ENCODE measurements at regions not wholly inside any gene's neighbourhood (a gene's known extent, or its start where the extent isn't known, plus 50 kb on each side); places are given as distances from the start of the nearest gene placed in this dataset.

DNA sequence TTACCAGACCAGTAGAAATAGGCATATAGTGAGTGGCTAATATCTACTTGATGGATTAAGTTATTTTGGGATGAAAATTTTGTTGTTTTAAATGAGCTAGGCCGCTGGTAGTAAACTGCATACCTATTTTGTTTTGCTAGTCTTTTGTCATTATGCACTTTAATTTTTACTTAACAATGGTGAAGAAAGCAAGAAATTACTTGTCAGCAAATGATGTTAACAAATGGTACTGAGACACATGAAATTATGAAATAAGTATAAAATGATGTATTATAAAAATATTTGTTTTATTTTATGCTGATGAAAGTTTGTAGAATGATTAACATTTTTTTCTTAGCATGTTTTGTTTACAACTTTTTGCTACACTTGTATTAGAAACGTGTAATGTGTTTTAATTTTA is 807.7 kb downstream of the TBC1D32 start:
- no peak overlapping the region for H3K4me3 ChIP-seq (ENCODE audit: low read depth, low read length)
- no peak for DNase-seq (ENCODE audit: low read depth)
- in situ Hi-C loops (cut with HindIII; ENCODE audit: low sequenced_read_pairs), result no loop called here
- TF ChIP-seq, protein P1, sequence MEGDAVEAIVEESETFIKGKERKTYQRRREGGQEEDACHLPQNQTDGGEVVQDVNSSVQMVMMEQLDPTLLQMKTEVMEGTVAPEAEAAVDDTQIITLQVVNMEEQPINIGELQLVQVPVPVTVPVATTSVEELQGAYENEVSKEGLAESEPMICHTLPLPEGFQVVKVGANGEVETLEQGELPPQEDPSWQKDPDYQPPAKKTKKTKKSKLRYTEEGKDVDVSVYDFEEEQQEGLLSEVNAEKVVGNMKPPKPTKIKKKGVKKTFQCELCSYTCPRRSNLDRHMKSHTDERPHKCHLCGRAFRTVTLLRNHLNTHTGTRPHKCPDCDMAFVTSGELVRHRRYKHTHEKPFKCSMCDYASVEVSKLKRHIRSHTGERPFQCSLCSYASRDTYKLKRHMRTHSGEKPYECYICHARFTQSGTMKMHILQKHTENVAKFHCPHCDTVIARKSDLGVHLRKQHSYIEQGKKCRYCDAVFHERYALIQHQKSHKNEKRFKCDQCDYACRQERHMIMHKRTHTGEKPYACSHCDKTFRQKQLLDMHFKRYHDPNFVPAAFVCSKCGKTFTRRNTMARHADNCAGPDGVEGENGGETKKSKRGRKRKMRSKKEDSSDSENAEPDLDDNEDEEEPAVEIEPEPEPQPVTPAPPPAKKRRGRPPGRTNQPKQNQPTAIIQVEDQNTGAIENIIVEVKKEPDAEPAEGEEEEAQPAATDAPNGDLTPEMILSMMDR (IDR thresholded peaks at IDR 0.05; ENCODE audit: low read depth, low read length, missing control alignments), result no peak

DNA sequence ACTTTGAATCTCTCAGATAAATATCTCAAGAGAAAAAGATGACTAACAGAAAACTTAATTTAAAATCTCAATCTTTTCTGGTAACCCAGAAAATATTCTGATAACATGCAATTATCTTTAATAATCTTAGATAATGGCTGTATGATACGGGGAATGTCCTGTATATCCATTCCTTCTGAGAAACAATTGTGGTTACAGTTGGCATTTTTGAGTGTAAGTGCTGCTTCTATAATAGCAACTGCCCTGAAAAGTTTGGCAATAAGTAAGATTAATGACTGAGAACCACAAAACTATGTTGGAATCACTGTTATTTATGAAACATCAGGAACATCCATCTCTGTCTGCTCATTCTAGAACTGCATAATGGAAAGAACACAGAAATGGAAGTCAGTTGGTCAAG is 819.7 kb downstream of the TBC1D32 start:
- TF ChIP-seq, protein P1 (IDR thresholded peaks at IDR 0.05; ENCODE audit: low read depth, low read length, missing control alignments), result no peak
- no peak for DNase-seq (ENCODE audit: low read depth)
- no peak overlapping the region for H3K4me3 ChIP-seq (ENCODE audit: low read depth, low read length)
- in situ Hi-C loops (cut with HindIII; ENCODE audit: low sequenced_read_pairs), result no loop called here

DNA sequence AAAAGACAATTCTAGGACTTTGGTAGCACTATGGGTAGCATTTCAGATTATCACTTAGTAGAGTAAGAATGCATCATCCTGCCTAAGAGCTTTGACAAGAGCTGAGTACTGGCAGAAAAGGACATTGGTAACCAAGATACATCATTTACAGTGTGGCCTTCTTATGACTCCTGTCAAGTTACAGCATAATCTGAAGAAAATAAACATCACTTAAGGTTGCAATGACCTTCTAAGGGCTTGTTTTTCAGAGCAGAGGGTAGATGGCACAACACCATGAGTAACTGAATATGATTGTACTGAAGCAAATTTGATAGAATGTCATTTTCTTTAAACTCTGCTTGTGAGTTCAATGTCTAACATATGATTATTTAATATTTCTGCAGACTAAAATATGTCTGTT is 822.6 kb downstream of the TBC1D32 start:
- no peak for DNase-seq (ENCODE audit: low read depth)
- in situ Hi-C loops (cut with HindIII; ENCODE audit: low sequenced_read_pairs), result no loop called here
- H3K4me3 ChIP-seq (ENCODE audit: low read depth, low read length), result no peak overlapping the region
- TF ChIP-seq, protein P1 (IDR thresholded peaks at IDR 0.05; ENCODE audit: low read depth, low read length, missing control alignments), result no peak

DNA sequence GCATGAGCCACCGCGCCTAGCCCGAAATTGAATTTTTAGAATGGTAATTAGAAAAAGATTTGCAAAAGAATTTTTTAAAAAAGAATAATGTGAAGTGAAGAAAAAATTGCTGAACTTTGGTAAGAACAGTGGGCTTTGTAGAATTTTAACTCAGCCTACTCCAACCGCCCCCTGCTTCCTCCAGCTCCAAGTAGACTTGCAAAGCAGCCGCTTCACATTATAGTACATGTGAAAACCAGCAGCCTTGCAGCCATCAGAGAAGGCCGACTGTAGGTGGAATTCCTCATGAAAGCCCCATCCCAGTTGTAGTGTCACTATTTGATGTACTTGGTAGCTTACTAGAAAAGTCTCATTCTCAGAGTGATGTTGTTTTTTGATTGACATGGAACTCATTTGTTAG is 835.6 kb downstream of the TBC1D32 start:
- no peak overlapping the region for H3K4me3 ChIP-seq (ENCODE audit: low read depth, low read length)
- TF ChIP-seq, protein P1 (IDR thresholded peaks at IDR 0.05; ENCODE audit: low read depth, low read length, missing control alignments), result no peak
- DNase-seq (ENCODE audit: low read depth), result no peak
- in situ Hi-C loops (cut with HindIII; ENCODE audit: low sequenced_read_pairs), result no loop called here

DNA sequence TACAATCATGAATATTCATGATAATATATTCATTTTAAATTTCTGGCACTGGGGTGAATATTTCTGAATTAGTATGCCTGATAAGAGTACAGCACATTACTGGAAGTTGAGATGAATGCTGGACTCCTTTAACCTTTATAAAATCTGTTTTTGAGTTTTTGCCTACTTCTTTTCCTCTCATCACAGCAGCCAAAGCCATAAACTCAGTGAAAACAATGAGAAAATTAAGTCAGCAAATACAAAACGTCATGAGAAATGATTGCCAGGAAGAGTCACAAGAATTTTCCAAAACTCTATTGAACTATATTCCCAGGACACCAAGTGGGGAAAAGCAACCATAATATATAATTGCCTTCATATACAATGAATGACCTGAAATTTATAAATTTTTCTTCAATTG is 837.6 kb downstream of the TBC1D32 start:
- TF ChIP-seq, protein P1 (IDR thresholded peaks at IDR 0.05; ENCODE audit: low read depth, low read length, missing control alignments), result no peak
- DNase-seq (ENCODE audit: low read depth), result no peak
- H3K4me3 ChIP-seq (ENCODE audit: low read depth, low read length), result no peak overlapping the region
- in situ Hi-C loops (cut with HindIII; ENCODE audit: low sequenced_read_pairs), result no loop called here

DNA sequence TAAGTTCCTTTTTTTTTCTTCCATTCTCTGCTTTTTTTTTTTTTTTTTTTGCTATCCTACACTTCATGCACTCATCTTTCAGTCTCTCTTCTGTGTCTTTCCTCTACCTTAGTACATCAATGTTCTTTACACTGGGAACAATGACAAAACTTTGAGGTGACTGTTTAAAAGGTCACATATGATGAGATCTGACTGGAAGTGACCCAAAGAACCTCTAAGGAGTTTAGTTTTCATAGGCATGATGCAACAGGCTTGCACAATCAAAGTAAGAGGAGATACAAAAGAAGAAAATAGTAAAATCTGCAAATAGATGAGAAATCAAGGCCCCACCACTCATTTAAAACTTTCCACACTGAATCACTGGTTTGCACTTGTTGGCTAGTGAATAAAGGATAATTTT is 840.8 kb downstream of the TBC1D32 start:
- DNase-seq (ENCODE audit: low read depth), result no peak
- in situ Hi-C loops (cut with HindIII; ENCODE audit: low sequenced_read_pairs), result no loop called here
- TF ChIP-seq, protein P1 (IDR thresholded peaks at IDR 0.05; ENCODE audit: low read depth, low read length, missing control alignments), result no peak
- no peak overlapping the region for H3K4me3 ChIP-seq (ENCODE audit: low read depth, low read length)

DNA sequence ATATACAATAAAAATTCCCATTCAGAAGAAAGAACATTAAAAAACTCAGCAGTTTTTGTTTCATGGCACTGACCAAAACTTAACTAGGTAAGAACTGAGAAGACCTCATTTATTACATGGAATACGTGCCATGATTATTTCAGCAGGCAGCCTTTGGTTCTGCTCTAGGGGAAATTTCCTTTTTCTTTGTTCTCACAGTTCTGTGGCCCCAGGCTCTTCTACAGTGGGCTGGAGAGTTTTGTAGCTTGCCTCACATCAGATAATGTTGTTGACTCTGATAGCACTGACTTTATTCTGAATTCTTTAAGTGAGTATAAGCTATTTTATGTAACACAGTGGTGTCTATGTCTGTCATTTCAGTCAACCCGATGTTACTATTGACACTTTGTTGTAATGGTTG is 844.3 kb downstream of the TBC1D32 start:
- no peak for DNase-seq (ENCODE audit: low read depth)
- in situ Hi-C loops (cut with HindIII; ENCODE audit: low sequenced_read_pairs), result no loop called here
- no peak overlapping the region for H3K4me3 ChIP-seq (ENCODE audit: low read depth, low read length)
- TF ChIP-seq, protein P1 (IDR thresholded peaks at IDR 0.05; ENCODE audit: low read depth, low read length, missing control alignments), result no peak
